GM12878 (cell line): ENCODE measurements at regions not wholly inside any gene's neighbourhood (a gene's known extent, or its start where the extent isn't known, plus 50 kb on each side); places are given as distances from the start of the nearest gene placed in this dataset.

Source experiments
- ATAC-seq: fragments of 200-7000 bp; cut with Tn5 transposase; 3 replicates; pipeline ENCODE4 v1.9.1; 2020; ENCODE audit warnings: mild to moderate bottlenecking, moderate library complexity
- BruUV-seq: library from RNA; stranded (reverse); fragments of 400-500 nt; replicated peaks from 2 replicates; lab custom pipeline; 2021; lab: Mats Ljungman, UMichigan
- CTCF ChIA-PET: fragments of 300-600 bp; sonication (Branson Sonifier 250); formaldehyde crosslinking; extraction: SDS; loops from one replicate; lab custom pipeline; 2021; ENCODE audit warnings: inconsistent platforms; lab: Yijun Ruan, JAX
- POLR2A ChIA-PET: fragments of 350-600 bp; formaldehyde crosslinking; extraction: SDS; loops from one replicate; lab custom pipeline; 2021; ENCODE audit warnings: inconsistent platforms; lab: Charles Lee
- RAD21 ChIA-PET: fragments of 300-600 bp; sonication (Branson Sonifier 250); formaldehyde crosslinking; loops from one replicate; lab custom pipeline; 2023; ENCODE audit warnings: antibody characterized with exemption; ENCODE audit not compliant: unreplicated experiment; lab: Charles Lee
- SMC1A ChIA-PET: fragments of 300-600 bp; sonication (Branson Sonifier 250); formaldehyde crosslinking; loops from one replicate; lab custom pipeline; 2023; ENCODE audit not compliant: unreplicated experiment, uncharacterized antibody; lab: Charles Lee
- DNase-seq: peaks from one replicate; pipeline ENCODE4 v3.0.0-alpha.2; 2011; ENCODE audit warnings: low read depth, low spot score
- FAIRE-seq: peaks from 3 replicates; lab custom pipeline; 2011; peaks lifted over from hg19 to GRCh38; lab: Jason Lieb, UNC
- H2AFZ ChIP-seq: 2 replicates; pipeline ENCODE4 v1.6.0; 2011; ENCODE audit warnings: low read depth, low read length, control low read depth; ENCODE audit not compliant: control insufficient read depth
- H3K27ac ChIP-seq: 2 replicates; pipeline ENCODE4 v1.5.1; 2011; ENCODE audit warnings: control low read depth; ENCODE audit not compliant: control insufficient read depth, insufficient read depth
- H3K27me3 ChIP-seq, 2 experiments: replicated peaks in 1 of 2; 2 replicates each; pipeline versions ENCODE4 v1.6.0 to v1.6.1; 2011; ENCODE audit warnings: low read length in 1 of 2; ENCODE audit not compliant: control insufficient read depth in 2 of 2, insufficient read depth in 2 of 2
- H3K36me3 ChIP-seq, 2 experiments: 2 replicates each; pipeline ENCODE4 v1.5.1; 2011; ENCODE audit warnings: low read length in 1 of 2; ENCODE audit not compliant: control insufficient read depth in 2 of 2, insufficient read depth in 2 of 2
- H3K4me1 ChIP-seq: 2 replicates; pipeline ENCODE4 v1.6.1; 2011; ENCODE audit warnings: mild to moderate bottlenecking, low read length, moderate library complexity, mixed read lengths; ENCODE audit not compliant: control insufficient read depth, insufficient read depth
- H3K4me2 ChIP-seq: 2 replicates; pipeline ENCODE4 v1.6.0; 2011; ENCODE audit warnings: control low read depth; ENCODE audit not compliant: control insufficient read depth, insufficient read depth
- H3K4me3 ChIP-seq: fragments of 200-600 bp; sonication (generic); 2 replicates; pipeline ENCODE4 v1.5.1; 2016
- H3K79me2 ChIP-seq: 2 replicates; pipeline ENCODE4 v1.6.0; 2011; ENCODE audit warnings: low read length; ENCODE audit not compliant: control insufficient read depth, insufficient read depth
- H3K9ac ChIP-seq: 2 replicates; pipeline ENCODE4 v1.8.0; 2011; ENCODE audit warnings: low read length, control low read depth, mixed read lengths; ENCODE audit not compliant: control insufficient read depth, insufficient read depth
- H3K9me3 ChIP-seq: replicated peaks from 3 replicates; pipeline ENCODE4 v1.5.1; 2011; ENCODE audit warnings: mild to moderate bottlenecking, low read length; ENCODE audit not compliant: control insufficient read depth, insufficient read depth
- H4K20me1 ChIP-seq: 2 replicates; pipeline ENCODE4 v1.6.0; 2011; ENCODE audit not compliant: control insufficient read depth, insufficient read depth
- ATF7 ChIP-seq: fragments of 450-650 bp; IDR thresholded peaks from 2 replicates; pipeline ENCODE4 v1.6.1; 2016; ENCODE audit warnings: low read depth, mild to moderate bottlenecking
- CHD2 ChIP-seq: IDR thresholded peaks from 2 replicates; pipeline ENCODE4 v1.6.1; 2011; ENCODE audit warnings: low read depth, low read length, improper control_type of control experiment, borderline replicate concordance
- HDAC6 ChIP-seq: fragments of 200-600 bp; sonication (generic); IDR thresholded peaks from one replicate; pipeline ENCODE4 v1.8.0; 2017; ENCODE audit warnings: antibody characterized with exemption; ENCODE audit not compliant: unreplicated experiment
- JUNB ChIP-seq: IDR thresholded peaks from 2 replicates; pipeline ENCODE4 v1.6.1; 2016; ENCODE audit warnings: antibody characterized with exemption, mild to moderate bottlenecking
- MEF2A ChIP-seq: IDR thresholded peaks from 2 replicates; pipeline ENCODE4 v1.6.1; 2011; ENCODE audit warnings: low read depth, mild to moderate bottlenecking, low read length, moderate library complexity; ENCODE audit not compliant: insufficient read depth
- MEF2B ChIP-seq: fragments of 450-650 bp; IDR thresholded peaks from 2 replicates; pipeline ENCODE4 v1.6.1; 2018; ENCODE audit warnings: mild to moderate bottlenecking, moderate library complexity; ENCODE audit not compliant: partially characterized antibody, poor library complexity, severe bottlenecking
- MTA2 ChIP-seq: fragments of 450-650 bp; IDR thresholded peaks from 2 replicates; pipeline ENCODE4 v1.6.1; 2016; ENCODE audit warnings: low read depth, mild to moderate bottlenecking, moderate library complexity
- POLR2AphosphoS5 ChIP-seq: IDR thresholded peaks from 2 replicates; pipeline ENCODE4 v1.6.1; 2011; ENCODE audit warnings: mild to moderate bottlenecking, low read length, inconsistent platforms
- RAD21 ChIP-seq: IDR thresholded peaks from 2 replicates; pipeline ENCODE4 v1.6.1; 2011; ENCODE audit warnings: mild to moderate bottlenecking, low read depth, low read length, moderate library complexity; ENCODE audit not compliant: insufficient read depth
- YBX1 ChIP-seq: fragments of 450-650 bp; IDR thresholded peaks from 2 replicates; pipeline ENCODE4 v1.6.1; 2016; ENCODE audit warnings: antibody characterized with exemption
- ZBED1 ChIP-seq: IDR thresholded peaks from 2 replicates; pipeline ENCODE4 v1.6.1; 2016; ENCODE audit warnings: borderline replicate concordance
- ZNF217 ChIP-seq: fragments of 450-650 bp; IDR thresholded peaks from 2 replicates; pipeline ENCODE4 v1.6.1; 2017; ENCODE audit warnings: antibody characterized with exemption, mild to moderate bottlenecking
- WGBS: methylation state at CpG from one replicate; pipeline ENCODE4 v1.1.6; 2016; ENCODE audit warnings: low lambda C conversion rate; ENCODE audit not compliant: insufficient replicate concordance, insufficient coverage; ENCODE audit errors: missing lambda C conversion rate; 5-methylcytosine and 5-hydroxymethylcytosine counted together
- in situ Hi-C: fragments of 300-500 bp; cut with MboI; formaldehyde crosslinking; loops from 9 replicates; pipeline ENCODE4 v1.14.3; 2018; ENCODE audit warnings: mixed read lengths
- intact Hi-C: fragments of 100-400 bp; cut with micrococcal nuclease; formaldehyde crosslinking; loops from one replicate; pipeline ENCODE4 v1.14.2; 2022; ENCODE audit not compliant: unreplicated experiment
- TF ChIP-seq, protein P1 (sequence below): fragments of 450-650 bp; IDR thresholded peaks from 2 replicates; pipeline ENCODE4 v1.6.1; 2017; ENCODE audit warnings: mild to moderate bottlenecking, moderate library complexity
- TF ChIP-seq, protein P2 (sequence below): IDR thresholded peaks from 2 replicates; pipeline ENCODE4 v1.6.1; 2011; ENCODE audit warnings: borderline replicate concordance, low read depth, mild to moderate bottlenecking, moderate library complexity, mixed read lengths, low read length; ENCODE audit not compliant: insufficient read depth; ENCODE audit errors: extremely low read length

DNA sequence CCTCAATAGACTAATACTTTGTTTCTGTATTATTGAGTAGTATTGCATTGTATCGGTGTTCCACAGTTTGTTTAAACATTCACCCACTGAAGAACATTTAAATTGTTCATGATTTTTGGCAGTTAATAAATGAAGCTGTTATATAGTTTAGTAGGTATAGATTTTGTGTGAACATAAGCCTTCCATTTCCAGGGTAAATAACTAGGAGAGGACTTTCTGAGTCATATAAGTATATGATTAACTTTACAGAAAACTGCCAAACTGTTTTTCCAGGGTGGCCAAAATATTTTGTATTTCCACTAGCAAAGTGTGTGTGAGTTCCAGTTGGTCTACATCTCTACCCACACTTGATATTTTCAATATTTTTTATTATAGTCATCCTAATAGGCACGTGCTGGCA lies 70.0 kb upstream of the MLIP start:
- H4K20me1 ChIP-seq, result no peaks in the 10 kb centered on the region
- POLR2A ChIA-PET, result no interaction called here
- no peak for ATAC-seq
- TF ChIP-seq, protein P1, sequence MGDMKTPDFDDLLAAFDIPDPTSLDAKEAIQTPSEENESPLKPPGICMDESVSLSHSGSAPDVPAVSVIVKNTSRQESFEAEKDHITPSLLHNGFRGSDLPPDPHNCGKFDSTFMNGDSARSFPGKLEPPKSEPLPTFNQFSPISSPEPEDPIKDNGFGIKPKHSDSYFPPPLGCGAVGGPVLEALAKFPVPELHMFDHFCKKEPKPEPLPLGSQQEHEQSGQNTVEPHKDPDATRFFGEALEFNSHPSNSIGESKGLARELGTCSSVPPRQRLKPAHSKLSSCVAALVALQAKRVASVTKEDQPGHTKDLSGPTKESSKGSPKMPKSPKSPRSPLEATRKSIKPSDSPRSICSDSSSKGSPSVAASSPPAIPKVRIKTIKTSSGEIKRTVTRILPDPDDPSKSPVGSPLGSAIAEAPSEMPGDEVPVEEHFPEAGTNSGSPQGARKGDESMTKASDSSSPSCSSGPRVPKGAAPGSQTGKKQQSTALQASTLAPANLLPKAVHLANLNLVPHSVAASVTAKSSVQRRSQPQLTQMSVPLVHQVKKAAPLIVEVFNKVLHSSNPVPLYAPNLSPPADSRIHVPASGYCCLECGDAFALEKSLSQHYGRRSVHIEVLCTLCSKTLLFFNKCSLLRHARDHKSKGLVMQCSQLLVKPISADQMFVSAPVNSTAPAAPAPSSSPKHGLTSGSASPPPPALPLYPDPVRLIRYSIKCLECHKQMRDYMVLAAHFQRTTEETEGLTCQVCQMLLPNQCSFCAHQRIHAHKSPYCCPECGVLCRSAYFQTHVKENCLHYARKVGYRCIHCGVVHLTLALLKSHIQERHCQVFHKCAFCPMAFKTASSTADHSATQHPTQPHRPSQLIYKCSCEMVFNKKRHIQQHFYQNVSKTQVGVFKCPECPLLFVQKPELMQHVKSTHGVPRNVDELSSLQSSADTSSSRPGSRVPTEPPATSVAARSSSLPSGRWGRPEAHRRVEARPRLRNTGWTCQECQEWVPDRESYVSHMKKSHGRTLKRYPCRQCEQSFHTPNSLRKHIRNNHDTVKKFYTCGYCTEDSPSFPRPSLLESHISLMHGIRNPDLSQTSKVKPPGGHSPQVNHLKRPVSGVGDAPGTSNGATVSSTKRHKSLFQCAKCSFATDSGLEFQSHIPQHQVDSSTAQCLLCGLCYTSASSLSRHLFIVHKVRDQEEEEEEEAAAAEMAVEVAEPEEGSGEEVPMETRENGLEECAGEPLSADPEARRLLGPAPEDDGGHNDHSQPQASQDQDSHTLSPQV, result no peak
- TF ChIP-seq MTA2 (no peak), YBX1 (no peak), CHD2 (no peak), POLR2AphosphoS5 (no peak), ATF7 (no peak), ZNF217 (no peak), MEF2A (no peak), HDAC6 (no peak), MEF2B (no peak), RAD21 (no peak), ZBED1 (no peak), JUNB (no peak)
- TF ChIP-seq, protein P2, sequence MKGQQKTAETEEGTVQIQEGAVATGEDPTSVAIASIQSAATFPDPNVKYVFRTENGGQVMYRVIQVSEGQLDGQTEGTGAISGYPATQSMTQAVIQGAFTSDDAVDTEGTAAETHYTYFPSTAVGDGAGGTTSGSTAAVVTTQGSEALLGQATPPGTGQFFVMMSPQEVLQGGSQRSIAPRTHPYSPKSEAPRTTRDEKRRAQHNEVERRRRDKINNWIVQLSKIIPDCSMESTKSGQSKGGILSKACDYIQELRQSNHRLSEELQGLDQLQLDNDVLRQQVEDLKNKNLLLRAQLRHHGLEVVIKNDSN, result no peak
- TF ChIP-seq, all 136 proteins: peak for 0
- Histone ChIP-seq H3K4me1 (no peaks in the 10 kb centered on the region), H3K79me2 (no peaks in the 10 kb centered on the region), H3K9ac (no peak overlapping the region), H3K9me3 (no peaks in the 10 kb centered on the region), H3K36me3 (no peaks in the 10 kb centered on the region), H3K4me3 (no peak overlapping the region), H3K4me2 (no peak overlapping the region), H3K27ac (no peak overlapping the region), H2AFZ (no peak overlapping the region), H3K27me3 (no peaks in the 10 kb centered on the region)
- BruUV-seq, result no TSS peak
- in situ Hi-C loops (no loop called here), intact Hi-C loops (no loop called here)
- FAIRE-seq, result no peak
- ChIA-PET RAD21 (no interaction called here), SMC1A (interaction anchor here (1.5 kb wide), 1 partner anchor 204 kb away, joined by 3 read pairs; no protein-coding TSS in a partner anchor), CTCF (no interaction called here)
- 20% methylated on average over 2 of the region's 2 CpGs for WGBS
- DNase-seq, result no peak
